Mesodermal cell (in vitro differentiated cells): ENCODE measurements at regions not wholly inside any gene's neighbourhood (a gene's known extent, or its start where the extent isn't known, plus 50 kb on each side); places are given as distances from the start of the nearest gene placed in this dataset.
"Not testable (repeated sequence)": the region's sequence is repeated elsewhere in the genome, so short reads cannot be mapped to it uniquely, and the experiment has no call there.

Source experiments
- H3K27ac ChIP-seq: 2 replicates; pipeline ENCODE4 v1.7.0; 2013; ENCODE audit warnings: mild to moderate bottlenecking, low read depth, low read length, moderate library complexity; ENCODE audit not compliant: severe bottlenecking
- H3K36me3 ChIP-seq: 2 replicates; pipeline ENCODE4 v1.7.1; 2013; ENCODE audit warnings: mild to moderate bottlenecking, low read length, moderate library complexity; ENCODE audit not compliant: control insufficient read depth, insufficient read depth
- H3K4me1 ChIP-seq: one replicate; pipeline ENCODE4 v1.7.1; 2013; ENCODE audit warnings: mild to moderate bottlenecking, low read length; ENCODE audit not compliant: insufficient read depth, control insufficient read depth, poor library complexity, severe bottlenecking
- H3K4me3 ChIP-seq: 2 replicates; pipeline ENCODE4 v1.7.0; 2013; ENCODE audit warnings: low read length, control low read depth, mild to moderate bottlenecking; ENCODE audit not compliant: insufficient read depth, poor library complexity, severe bottlenecking; ENCODE audit errors: extremely low read depth
- H3K9me3 ChIP-seq: 2 replicates; pipeline ENCODE4 v1.7.1; 2013; ENCODE audit warnings: mild to moderate bottlenecking, low read length, moderate library complexity; ENCODE audit not compliant: control insufficient read depth
- WGBS, 2 experiments: methylation state at CpG; one replicate each; pipeline ENCODE4 v1.1.5; 2013; ENCODE audit warnings: missing lambda C conversion rate in 2 of 2; ENCODE audit not compliant: insufficient coverage in 2 of 2; 5-methylcytosine and 5-hydroxymethylcytosine counted together

DNA sequence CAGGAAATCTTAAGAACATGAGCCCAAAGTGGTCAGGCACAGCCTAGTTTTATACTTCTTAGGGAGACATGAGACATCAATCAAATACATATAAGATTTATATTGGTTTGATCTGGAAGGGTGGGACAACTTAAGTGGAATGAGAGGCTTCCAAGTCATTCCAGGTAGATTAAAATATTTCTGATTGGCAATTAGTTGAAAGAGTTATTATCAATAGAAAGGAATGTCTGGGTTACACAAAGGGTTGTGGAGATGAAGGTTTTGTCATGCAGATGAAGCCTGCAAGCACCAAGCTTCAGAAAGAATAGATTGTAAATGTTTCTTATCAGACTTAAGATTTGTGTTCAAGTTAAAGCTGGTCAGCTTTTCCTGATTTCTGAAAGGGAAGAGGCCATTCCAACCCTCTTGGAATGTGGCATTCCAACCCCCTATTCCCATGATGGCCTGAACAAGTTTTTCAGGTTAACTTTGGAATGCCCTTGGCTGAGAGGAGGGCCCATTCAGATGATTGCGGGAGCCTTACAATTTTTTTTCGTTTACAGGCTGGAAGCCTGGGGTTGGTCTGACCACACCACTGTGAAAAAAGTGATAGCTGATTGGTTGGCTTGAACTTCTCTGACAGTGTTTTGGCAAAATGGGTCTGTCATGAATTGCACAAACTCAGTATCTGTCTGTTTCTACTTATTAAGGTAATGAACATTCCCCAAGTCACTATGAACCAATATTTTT lies 245.6 kb upstream of the RAI14 start:
- no peak overlapping the region for H3K27ac ChIP-seq
- H3K4me1 ChIP-seq: peaks cover 3% of the 10 kb centered on the region
- no peaks in the 10 kb centered on the region for H3K9me3 ChIP-seq
- WGBS, 2 experiments: 50% methylated on average over 2 of the region's 2 CpGs
- no peaks in the 10 kb centered on the region for H3K36me3 ChIP-seq
- no peak overlapping the region for H3K4me3 ChIP-seq

DNA sequence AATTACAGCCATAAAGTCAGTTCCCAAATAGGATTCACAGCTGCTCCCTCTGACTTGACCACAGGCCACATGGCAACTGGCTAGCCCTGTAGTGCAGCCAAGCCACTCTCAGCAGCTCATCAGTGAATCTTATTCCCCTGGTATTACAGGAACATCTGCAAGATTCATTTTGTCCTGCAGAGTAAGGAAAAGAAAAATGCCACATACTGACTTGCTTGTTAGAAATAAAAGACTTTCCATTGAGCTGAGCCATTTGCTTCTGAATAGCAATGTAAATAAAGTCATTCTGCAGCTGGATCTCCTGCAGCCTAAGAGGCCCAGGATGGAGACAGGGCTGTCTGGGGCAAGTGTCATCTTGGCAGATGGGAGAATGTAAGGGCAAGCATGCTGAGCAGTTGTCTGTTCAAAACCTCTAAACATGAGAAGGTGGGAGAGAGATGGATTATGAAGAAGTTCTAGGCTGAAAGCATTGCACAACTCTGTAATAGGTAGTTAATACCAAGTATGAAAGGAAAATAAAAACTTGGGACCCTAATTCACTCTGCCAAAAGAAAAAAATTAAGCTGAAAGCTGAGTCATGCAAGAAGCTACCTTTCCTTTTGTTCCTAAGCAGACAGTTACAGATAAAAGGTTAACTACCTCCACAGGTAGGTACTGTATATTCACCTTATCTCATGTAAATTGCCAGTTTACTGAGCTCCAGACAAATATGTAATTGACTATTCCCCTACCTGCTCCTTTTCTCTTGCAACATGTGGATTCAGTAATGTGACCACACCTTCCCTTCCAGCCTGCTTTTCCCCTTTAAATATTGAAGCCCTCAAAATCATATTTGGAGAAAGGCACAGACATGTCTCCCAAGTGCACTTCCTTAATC lies 244.4 kb upstream of the RAI14 start:
- Histone ChIP-seq H3K4me3 (no peak overlapping the region), H3K4me1 (peaks cover 3% of the 10 kb centered on the region), H3K36me3 (no peaks in the 10 kb centered on the region), H3K9me3 (no peaks in the 10 kb centered on the region), H3K27ac (no peak overlapping the region)

DNA sequence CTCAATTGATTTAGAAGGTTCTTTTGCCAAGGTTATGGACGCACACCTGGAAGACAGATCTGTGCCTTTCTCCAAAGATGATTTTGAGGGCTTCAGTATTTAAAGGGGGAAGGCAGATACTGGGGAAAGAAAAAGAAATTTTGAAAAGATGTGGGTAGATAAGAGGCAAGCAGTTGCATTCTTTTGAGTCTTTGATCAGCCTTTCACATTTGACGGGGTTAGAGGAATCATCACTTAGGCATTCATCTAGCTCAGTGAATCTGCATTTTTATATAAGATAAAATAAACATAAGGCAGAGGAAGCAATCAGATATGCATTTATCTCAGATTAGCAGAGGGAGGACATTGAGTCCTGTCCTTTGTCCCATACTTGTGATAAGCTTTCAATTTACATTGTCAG lies 243.4 kb upstream of the RAI14 start:
- Histone ChIP-seq H3K36me3 (no peaks in the 10 kb centered on the region), H3K4me1 (peaks cover 3% of the 10 kb centered on the region), H3K9me3 (peaks cover 4% of the 10 kb centered on the region), H3K4me3 (no peak overlapping the region), H3K27ac (no peak overlapping the region)
- 50 to 64% methylated on average over 1 of the region's 2 CpGs for WGBS, 2 experiments

DNA sequence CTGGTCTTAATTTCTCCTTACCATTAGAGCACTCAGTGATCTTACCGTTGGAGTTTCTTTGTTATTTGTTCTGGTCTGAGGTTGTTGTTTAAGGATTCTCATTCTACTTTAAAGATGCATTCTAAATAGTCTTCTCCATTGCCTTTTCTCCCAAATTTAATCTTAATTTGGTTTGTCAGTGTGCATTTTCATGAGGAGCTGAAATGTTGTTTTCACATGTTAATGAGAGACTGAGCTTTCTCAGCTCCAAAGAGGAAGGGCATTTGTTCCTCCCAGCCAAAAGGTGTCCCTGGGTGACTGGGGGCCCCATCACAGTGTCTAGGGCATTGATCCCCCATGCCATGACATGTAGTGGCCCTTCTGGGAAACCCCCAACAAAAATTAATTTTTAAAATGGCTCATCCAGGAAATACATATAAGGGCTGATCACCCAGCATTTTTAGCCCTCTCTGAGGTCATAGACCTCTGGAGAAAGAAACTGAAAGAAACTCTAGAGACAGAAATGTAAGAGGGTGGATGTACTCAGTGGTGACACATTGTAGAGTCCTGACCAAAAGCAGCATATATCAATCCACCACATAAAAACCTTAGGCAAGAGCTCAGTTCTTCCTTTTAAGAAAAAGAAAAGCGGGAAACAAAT lies 240.4 kb upstream of the RAI14 start:
- Histone ChIP-seq H3K27ac (no peak overlapping the region), H3K9me3 (peaks cover 21% of the 10 kb centered on the region), H3K4me1 (peaks cover 3% of the 10 kb centered on the region), H3K36me3 (no peaks in the 10 kb centered on the region), H3K4me3 (no peak overlapping the region)
- WGBS, 2 experiments: 100% methylated on average over 1 of the region's 2 CpGs; no CpG with 5 or more reads in 1 of the 2 experiments

DNA sequence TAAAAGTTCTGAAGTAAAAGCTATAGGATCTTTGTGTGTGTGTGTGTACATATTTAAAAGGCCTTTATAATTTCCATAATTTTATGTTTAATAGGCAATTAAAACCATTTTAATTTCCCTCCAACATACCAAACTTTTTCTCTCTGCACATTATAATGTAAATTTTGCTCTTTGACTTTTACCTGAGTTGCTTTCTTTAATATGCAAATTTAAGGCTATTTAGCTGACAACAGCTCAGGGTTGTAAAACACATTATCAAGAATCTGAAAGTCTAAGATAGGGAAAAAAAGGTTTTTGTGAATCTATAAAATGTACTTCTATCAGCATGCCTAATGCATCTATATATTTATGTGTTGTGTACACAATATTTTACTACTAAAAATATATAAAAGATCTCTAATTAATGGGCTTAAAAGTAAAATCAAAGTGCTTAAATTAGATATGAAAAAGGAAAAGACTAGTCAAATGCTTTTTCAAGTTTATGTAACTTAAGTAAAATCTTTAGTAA lies 239.6 kb upstream of the RAI14 start:
- Histone ChIP-seq H3K4me1 (peaks cover 3% of the 10 kb centered on the region), H3K9me3 (peaks cover 25% of the 10 kb centered on the region), H3K4me3 (no peak overlapping the region), H3K36me3 (no peaks in the 10 kb centered on the region), H3K27ac (no peak overlapping the region)

DNA sequence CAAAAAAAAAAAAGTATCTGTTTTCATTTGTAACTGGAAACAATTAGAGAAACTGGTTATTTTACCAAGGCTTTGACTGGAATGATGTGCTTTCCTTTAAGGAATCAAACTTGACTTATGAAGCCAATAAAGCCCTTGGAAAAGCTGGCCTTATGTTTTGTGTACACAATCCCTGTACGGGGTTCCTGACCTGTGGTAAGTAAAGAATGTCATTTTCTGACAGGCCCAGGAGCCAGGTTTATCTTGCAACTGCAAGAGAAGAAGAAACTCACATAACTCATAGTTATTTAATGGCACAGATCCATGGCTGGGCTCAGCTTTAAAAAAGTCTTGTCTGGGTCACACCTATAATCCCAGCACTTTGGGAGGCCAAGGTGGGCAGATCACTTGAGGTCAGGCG lies 235.9 kb upstream of the RAI14 start:
- not testable (repeated sequence) for H3K27ac ChIP-seq, H3K4me3 ChIP-seq, H3K36me3 ChIP-seq, H3K4me1 ChIP-seq
- peaks cover 25% of the 10 kb centered on the region for H3K9me3 ChIP-seq
- WGBS, 2 experiments: 80% methylated on average over 1 of the region's 2 CpGs; no CpG with 5 or more reads in 1 of the 2 experiments

DNA sequence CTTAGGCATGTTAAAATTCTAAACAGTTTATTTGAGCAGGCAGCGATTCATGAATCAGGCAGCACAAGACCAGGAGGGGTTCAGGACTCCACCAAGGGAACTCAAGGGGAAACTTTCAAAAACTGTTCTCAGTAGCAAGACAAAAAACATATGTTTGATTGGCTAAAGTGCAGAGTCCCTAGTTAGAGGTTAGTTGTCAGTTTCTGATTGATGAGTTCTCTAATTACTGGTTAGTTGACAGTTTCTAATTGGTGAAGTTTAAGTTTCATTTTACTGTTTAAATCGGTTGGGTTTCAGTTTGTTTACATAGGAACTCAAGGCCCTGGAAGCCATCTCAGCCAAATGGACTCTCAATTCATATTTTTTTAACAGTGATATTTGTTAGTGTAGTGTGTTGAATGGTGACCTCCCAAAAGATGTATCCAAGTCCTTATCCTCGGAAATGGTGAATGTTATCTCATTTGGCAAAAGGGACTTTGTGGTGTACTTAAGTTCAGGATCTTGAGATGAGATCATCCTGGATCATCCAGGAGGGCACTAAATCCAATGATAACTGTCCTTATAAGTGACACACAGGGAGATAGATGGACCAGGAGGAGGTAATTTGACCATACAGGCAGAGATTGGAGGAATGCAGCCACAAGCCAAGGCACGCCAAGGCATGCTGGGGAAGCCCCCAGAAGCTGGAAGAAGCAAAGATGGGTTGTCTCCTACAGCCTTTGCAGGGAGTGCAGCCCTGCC lies 219.2 kb upstream of the RAI14 start:
- H3K4me3 ChIP-seq: no peak overlapping the region
- H3K36me3 ChIP-seq: no peaks in the 10 kb centered on the region
- 94 to 100% methylated on average over 3 of the region's 4 CpGs for WGBS, 2 experiments
- H3K4me1 ChIP-seq: peaks cover 3% of the 10 kb centered on the region
- peaks cover 2% of the 10 kb centered on the region for H3K9me3 ChIP-seq
- no peak overlapping the region for H3K27ac ChIP-seq

DNA sequence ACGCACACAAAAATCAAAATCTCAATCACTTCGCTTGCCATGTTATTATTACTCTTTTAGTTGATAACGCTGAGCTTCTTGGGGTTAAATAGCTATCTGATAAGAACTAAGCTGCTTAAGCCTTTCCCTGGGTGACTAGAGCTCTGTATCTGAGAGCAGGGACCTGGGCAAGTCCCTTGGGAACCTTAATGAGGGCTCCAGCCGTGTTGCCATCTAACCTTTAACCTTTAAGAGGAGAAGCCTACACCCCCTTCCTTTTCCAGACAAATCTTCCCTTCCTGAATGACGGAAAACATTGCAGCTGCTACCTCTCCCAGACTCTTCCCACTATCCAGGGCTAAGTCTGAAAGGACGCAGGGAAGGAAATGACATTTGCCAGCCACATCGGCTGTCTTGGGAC lies 216.5 kb upstream of the RAI14 start:
- peaks cover 2% of the 10 kb centered on the region for H3K9me3 ChIP-seq
- H3K36me3 ChIP-seq: no peaks in the 10 kb centered on the region
- H3K27ac ChIP-seq: peak overlapping the region; percentile 2
- H3K4me3 ChIP-seq: no peak overlapping the region
- peaks cover 3% of the 10 kb centered on the region for H3K4me1 ChIP-seq
- WGBS, 2 experiments: 57 to 100% methylated on average over 3 of the region's 7 CpGs

DNA sequence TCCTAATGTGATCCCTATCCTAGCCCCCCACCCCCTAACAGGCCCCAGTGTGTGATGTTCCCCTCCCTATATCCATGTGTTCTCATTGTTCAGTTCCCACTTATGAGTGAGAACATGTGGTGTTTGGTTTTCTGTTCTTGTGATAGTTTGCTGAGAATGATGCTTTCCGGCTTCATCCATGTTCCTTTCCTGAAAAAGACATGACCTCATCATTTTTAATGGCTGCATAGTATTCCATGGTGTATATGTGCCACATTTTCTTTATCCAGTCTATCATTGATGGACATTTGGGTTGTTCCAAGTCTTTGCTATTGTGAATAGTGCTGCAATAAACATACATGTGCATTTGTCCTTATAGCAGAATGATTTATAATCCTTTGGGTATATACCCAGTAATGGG lies 214.4 kb upstream of the RAI14 start:
- H3K36me3 ChIP-seq, H3K4me1 ChIP-seq, H3K4me3 ChIP-seq, H3K27ac ChIP-seq, H3K9me3 ChIP-seq: not testable (repeated sequence)
- no CpG with 5 or more reads among the region's 1 CpG for WGBS, 2 experiments

DNA sequence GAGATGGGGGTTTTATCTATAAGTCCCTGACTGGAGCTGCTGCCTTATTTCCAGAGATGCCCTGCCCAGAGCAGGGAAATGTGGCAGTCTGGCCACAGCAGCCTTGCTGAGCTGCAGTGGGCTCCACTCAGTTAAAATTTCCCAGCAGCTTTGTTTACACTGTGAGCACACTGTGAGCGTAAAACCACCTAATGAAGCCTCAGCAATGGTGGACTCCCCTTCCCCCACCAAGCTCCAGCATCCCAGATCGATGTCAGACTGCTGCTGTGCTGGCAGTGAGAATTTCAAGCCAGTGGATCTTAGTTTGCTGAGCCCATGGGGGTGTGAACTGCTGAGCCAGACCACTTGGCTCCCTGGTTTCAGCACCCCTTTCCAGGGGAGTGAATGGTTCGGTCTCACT lies 208.7 kb upstream of the RAI14 start:
- no peaks in the 10 kb centered on the region for H3K36me3 ChIP-seq
- 0 to 42% methylated on average over 1 to 2 of the region's 3 CpGs for WGBS, 2 experiments
- H3K27ac ChIP-seq: no peak overlapping the region
- H3K4me3 ChIP-seq: no peak overlapping the region
- no peaks in the 10 kb centered on the region for H3K9me3 ChIP-seq
- H3K4me1 ChIP-seq: no peaks in the 10 kb centered on the region
